ENCODE measurements at regions not wholly inside any gene's neighbourhood (a gene's known extent, or its start where the extent isn't known, plus 50 kb on each side); places are given as distances from the start of the nearest gene placed in this dataset.

DNA sequence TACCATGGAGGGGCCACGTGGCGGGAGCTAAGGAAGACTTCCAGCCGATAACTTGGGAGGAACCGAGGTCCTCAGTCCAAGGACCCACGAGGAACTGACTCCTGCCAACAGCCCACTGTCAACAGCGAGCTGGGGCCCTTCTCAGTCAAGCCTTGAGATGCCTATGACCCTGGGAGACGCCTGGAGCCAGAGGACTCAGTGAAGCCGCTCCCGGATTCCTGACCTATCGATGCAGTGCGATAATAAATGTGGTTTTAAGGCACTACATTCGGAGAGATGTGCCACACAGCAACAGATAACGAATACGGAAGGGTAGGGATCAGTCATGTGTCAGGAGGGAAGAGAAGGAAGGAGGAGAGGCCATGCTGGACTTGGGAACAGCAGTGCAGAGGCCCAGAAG lies 208.5 kb downstream of the NFATC2 start:
- TF ChIP-seq SMAD3 (CRISPR knock-in tag; conservative IDR thresholded peaks at IDR 0.05) = no peak
- TF ChIP-seq HOMEZ (CRISPR knock-in tag; IDR thresholded peaks at IDR 0.05) = no peak
- TF ChIP-seq EP300 (IDR thresholded peaks at IDR 0.05; ENCODE audit: low read length) = no peak
- no peak for TF ChIP-seq SAP30 (IDR thresholded peaks at IDR 0.05; ENCODE audit: borderline replicate concordance, insufficient read depth, low read depth, low read length, poor library complexity, severe bottlenecking)
- TF ChIP-seq, protein P1, sequence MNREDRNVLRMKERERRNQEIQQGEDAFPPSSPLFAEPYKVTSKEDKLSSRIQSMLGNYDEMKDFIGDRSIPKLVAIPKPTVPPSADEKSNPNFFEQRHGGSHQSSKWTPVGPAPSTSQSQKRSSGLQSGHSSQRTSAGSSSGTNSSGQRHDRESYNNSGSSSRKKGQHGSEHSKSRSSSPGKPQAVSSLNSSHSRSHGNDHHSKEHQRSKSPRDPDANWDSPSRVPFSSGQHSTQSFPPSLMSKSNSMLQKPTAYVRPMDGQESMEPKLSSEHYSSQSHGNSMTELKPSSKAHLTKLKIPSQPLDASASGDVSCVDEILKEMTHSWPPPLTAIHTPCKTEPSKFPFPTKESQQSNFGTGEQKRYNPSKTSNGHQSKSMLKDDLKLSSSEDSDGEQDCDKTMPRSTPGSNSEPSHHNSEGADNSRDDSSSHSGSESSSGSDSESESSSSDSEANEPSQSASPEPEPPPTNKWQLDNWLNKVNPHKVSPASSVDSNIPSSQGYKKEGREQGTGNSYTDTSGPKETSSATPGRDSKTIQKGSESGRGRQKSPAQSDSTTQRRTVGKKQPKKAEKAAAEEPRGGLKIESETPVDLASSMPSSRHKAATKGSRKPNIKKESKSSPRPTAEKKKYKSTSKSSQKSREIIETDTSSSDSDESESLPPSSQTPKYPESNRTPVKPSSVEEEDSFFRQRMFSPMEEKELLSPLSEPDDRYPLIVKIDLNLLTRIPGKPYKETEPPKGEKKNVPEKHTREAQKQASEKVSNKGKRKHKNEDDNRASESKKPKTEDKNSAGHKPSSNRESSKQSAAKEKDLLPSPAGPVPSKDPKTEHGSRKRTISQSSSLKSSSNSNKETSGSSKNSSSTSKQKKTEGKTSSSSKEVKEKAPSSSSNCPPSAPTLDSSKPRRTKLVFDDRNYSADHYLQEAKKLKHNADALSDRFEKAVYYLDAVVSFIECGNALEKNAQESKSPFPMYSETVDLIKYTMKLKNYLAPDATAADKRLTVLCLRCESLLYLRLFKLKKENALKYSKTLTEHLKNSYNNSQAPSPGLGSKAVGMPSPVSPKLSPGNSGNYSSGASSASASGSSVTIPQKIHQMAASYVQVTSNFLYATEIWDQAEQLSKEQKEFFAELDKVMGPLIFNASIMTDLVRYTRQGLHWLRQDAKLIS (CRISPR knock-in tag; IDR thresholded peaks at IDR 0.05) = no peak
- TF ChIP-seq, protein P2, sequence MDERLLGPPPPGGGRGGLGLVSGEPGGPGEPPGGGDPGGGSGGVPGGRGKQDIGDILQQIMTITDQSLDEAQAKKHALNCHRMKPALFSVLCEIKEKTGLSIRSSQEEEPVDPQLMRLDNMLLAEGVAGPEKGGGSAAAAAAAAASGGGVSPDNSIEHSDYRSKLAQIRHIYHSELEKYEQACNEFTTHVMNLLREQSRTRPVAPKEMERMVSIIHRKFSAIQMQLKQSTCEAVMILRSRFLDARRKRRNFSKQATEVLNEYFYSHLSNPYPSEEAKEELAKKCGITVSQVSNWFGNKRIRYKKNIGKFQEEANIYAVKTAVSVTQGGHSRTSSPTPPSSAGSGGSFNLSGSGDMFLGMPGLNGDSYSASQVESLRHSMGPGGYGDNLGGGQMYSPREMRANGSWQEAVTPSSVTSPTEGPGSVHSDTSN (CRISPR knock-in tag; IDR thresholded peaks at IDR 0.05; ENCODE audit: low read depth) = no peak
- TF ChIP-seq, protein P2 (tag; conservative IDR thresholded peaks at IDR 0.05; ENCODE audit: low read depth) = no peak
- TF ChIP-seq, protein P3, sequence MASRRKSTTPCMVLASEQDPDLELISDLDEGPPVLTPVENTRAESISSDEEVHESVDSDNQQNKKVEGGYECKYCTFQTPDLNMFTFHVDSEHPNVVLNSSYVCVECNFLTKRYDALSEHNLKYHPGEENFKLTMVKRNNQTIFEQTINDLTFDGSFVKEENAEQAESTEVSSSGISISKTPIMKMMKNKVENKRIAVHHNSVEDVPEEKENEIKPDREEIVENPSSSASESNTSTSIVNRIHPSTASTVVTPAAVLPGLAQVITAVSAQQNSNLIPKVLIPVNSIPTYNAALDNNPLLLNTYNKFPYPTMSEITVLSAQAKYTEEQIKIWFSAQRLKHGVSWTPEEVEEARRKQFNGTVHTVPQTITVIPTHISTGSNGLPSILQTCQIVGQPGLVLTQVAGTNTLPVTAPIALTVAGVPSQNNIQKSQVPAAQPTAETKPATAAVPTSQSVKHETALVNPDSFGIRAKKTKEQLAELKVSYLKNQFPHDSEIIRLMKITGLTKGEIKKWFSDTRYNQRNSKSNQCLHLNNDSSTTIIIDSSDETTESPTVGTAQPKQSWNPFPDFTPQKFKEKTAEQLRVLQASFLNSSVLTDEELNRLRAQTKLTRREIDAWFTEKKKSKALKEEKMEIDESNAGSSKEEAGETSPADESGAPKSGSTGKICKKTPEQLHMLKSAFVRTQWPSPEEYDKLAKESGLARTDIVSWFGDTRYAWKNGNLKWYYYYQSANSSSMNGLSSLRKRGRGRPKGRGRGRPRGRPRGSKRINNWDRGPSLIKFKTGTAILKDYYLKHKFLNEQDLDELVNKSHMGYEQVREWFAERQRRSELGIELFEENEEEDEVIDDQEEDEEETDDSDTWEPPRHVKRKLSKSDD (conservative IDR thresholded peaks at IDR 0.05; ENCODE audit: low read length) = no peak
- TF ChIP-seq TBL1XR1 (IDR thresholded peaks at IDR 0.05; ENCODE audit: low read length in 2 of 2) = no peak
- TF ChIP-seq NR2F6 (CRISPR knock-in tag; IDR thresholded peaks at IDR 0.05) = no peak
- TF ChIP-seq TCF7L2 (IDR thresholded peaks at IDR 0.05; ENCODE audit: low read depth, low read length) = no peak
- TF ChIP-seq SP1 (CRISPR knock-in tag; IDR thresholded peaks at IDR 0.05) = no peak
- TF ChIP-seq RB1 (IDR thresholded peaks at IDR 0.05; ENCODE audit: low read depth) = no peak
- TF ChIP-seq POLR2A (conservative IDR thresholded peaks at IDR 0.05) = no peak

Data from K562 (cell line).